Activated CD4-positive, alpha-beta memory T cell treated with anti-CD3 and anti-CD28 coated beads, Interleukin-2, amount 10 ng/mL, durations not matched to agents 7 days and 5 days (primary cell): ENCODE measurements at regions not wholly inside any gene's neighbourhood (a gene's known extent, or its start where the extent isn't known, plus 50 kb on each side); places are given as distances from the start of the nearest gene placed in this dataset.

Source experiments
- CTCF ChIA-PET: fragments of 350-600 bp; sonication (Branson Sonifier 250); formaldehyde crosslinking; loops from one replicate; lab custom pipeline; 2021; ENCODE audit warnings: antibody characterized with exemption, inconsistent platforms; lab: Charles Lee
- POLR2A ChIA-PET: fragments of 350-600 bp; sonication (Branson Sonifier 250); formaldehyde crosslinking; loops from one replicate; lab custom pipeline; 2021; ENCODE audit warnings: antibody characterized with exemption; lab: Charles Lee
- DNase-seq: peaks from one replicate; pipeline ENCODE4 v3.0.0-alpha.2; 2020
- H3K27ac Mint-ChIP-seq: one replicate; pipeline ENCODE4 v1.8.0; 2021; ENCODE audit warnings: mild to moderate bottlenecking, mixed read lengths
- H3K27me3 Mint-ChIP-seq: one replicate; pipeline ENCODE4 v1.8.0; 2021; ENCODE audit warnings: mixed read lengths
- H3K36me3 Mint-ChIP-seq: one replicate; pipeline ENCODE4 v1.8.0; 2021; ENCODE audit warnings: low read depth, mixed read lengths
- H3K4me1 Mint-ChIP-seq: one replicate; pipeline ENCODE4 v1.8.0; 2021; ENCODE audit warnings: mixed read lengths
- H3K4me3 Mint-ChIP-seq: one replicate; pipeline ENCODE4 v1.8.0; 2021; ENCODE audit warnings: mild to moderate bottlenecking, mixed read lengths
- H3K9me3 Mint-ChIP-seq: one replicate; pipeline ENCODE4 v1.8.0; 2021; ENCODE audit warnings: mixed read lengths

DNA sequence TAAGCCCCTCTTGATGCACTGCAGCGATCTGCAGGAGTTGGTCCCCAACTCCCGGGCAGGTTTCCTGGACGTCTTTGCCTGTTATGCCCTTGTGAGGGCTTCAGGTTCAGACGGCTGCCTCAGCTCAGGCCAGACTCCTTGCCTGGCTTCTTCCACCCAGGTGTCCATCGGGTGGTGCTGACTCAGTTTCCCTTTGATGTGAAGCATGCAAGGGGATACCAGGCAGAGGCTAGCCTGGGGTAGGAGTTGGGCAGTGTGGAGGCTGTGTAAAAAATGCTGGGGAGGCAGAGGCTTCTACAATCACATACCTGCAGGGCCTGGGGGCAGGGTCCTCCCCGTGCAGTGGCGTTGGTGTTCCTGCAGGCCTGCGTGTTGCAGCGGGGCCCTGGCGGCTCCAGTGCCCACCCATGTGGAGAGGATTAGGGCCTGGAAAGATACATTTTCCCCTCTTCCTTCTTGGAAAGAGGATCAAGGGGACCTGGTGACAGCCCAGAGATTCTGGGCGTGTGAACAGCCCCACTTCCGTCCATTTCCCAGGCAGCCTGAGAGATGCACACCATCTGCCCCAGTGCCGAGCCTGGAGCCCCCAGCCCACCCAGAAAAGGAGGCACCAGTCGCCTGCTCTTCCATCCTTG lies 338.3 kb downstream of the DYSF start:
- H3K9me3 Mint-ChIP-seq, result no peaks in the 10 kb centered on the region
- H3K36me3 Mint-ChIP-seq, result no peaks in the 10 kb centered on the region
- CTCF ChIA-PET, result interaction anchor here (0.7 kb wide), 1 partner anchor 1958 kb away, joined by 3 read pairs; no protein-coding TSS in a partner anchor
- no peak overlapping the region for H3K27ac Mint-ChIP-seq
- POLR2A ChIA-PET, result no interaction called here
- DNase-seq, result no peak
- no peak overlapping the region for H3K4me3 Mint-ChIP-seq
- no peaks in the 10 kb centered on the region for H3K4me1 Mint-ChIP-seq
- no peaks in the 10 kb centered on the region for H3K27me3 Mint-ChIP-seq

- CTCF ChIA-PET, result interaction anchor here (0.7 kb wide), 1 partner anchor 1959 kb away, joined by 3 read pairs; no protein-coding TSS in a partner anchor
Observed at GRCh38 chr2:71791061-71791450, 337.7 kb downstream of the DYSF start.

GRCh38 chr2:71790226-71791060 lies 337.1 kb downstream of the DYSF start:
- Mint-ChIP-seq H3K36me3 (no peaks in the 10 kb centered on the region), H3K4me1 (no peaks in the 10 kb centered on the region), H3K9me3 (no peaks in the 10 kb centered on the region), H3K4me3 (no peak overlapping the region), H3K27ac (no peak overlapping the region), H3K27me3 (no peaks in the 10 kb centered on the region)
- ChIA-PET CTCF (no interaction called here), POLR2A (no interaction called here)
- no peak for DNase-seq

More at GRCh38 chr2:71791061-71791450, 337.7 kb downstream of the DYSF start:
- POLR2A ChIA-PET, result no interaction called here
- H3K36me3 Mint-ChIP-seq, result no peaks in the 10 kb centered on the region
- no peak overlapping the region for H3K27ac Mint-ChIP-seq
- no peaks in the 10 kb centered on the region for H3K9me3 Mint-ChIP-seq
- H3K27me3 Mint-ChIP-seq, result no peaks in the 10 kb centered on the region
- no peak for DNase-seq
- no peaks in the 10 kb centered on the region for H3K4me1 Mint-ChIP-seq
- H3K4me3 Mint-ChIP-seq, result no peak overlapping the region

GRCh38 chr2:71789556-71790204 lies 336.3 kb downstream of the DYSF start:
- H3K4me1 Mint-ChIP-seq, result no peaks in the 10 kb centered on the region
- no peak overlapping the region for H3K4me3 Mint-ChIP-seq
- no peak overlapping the region for H3K27ac Mint-ChIP-seq
- no peaks in the 10 kb centered on the region for H3K9me3 Mint-ChIP-seq
- H3K27me3 Mint-ChIP-seq, result no peaks in the 10 kb centered on the region
- POLR2A ChIA-PET, result no interaction called here
- H3K36me3 Mint-ChIP-seq, result no peaks in the 10 kb centered on the region
- CTCF ChIA-PET, result no interaction called here
- no peak for DNase-seq

DNA sequence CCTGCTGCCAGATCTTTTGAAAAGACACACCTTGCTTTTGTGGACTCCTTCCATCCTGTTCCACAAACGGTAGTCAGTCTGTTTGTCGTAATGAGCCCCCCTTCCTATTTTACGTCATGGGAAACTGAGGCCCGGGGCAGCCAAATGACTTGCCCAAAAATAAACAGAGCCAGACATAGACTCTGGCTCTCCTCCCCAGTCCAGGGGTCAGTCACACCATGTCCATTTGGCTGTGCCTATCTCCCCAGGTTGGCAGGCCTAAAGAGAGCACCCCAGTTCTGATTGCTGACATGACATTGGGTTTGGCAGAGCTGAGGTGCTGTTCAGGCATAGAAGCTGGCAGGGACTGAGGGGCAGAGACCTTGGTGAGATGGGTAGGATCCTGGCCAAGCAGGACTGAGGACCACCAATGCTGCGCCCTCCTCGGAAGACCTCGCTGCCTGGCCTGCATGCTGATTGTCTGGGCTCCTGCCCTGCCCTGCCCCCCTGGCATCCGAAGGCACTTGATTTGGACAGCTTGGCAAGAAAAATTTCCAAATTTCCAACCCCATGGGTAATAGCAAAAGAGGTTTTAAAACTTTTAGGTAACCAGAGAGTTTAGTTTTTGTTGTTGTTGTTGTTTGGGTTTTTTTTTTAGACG lies 335.4 kb downstream of the DYSF start:
- POLR2A ChIA-PET, result no interaction called here
- no peak for DNase-seq
- Mint-ChIP-seq H3K9me3 (no peaks in the 10 kb centered on the region), H3K36me3 (no peaks in the 10 kb centered on the region), H3K4me3 (no peak overlapping the region), H3K27ac (no peak overlapping the region), H3K4me1 (no peaks in the 10 kb centered on the region), H3K27me3 (no peaks in the 10 kb centered on the region)
- CTCF ChIA-PET, result no interaction called here

DNA sequence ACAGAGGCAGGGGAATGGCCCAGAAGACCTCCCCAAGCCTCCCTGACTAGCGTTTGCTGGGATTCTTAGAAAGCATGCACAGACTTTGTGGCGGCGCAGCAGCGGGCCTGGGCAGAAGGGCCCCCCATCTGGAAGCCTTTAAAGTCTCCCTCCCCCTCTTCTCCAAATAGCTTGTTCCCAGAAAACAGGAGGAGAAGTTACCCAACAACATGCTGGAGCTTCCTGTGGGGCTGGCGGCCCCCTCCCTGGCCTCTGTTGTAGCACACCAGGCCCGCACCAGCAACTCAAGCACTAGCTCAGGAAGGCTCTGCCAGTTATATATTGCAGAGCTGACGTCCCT lies 334.8 kb downstream of the DYSF start:
- Mint-ChIP-seq H3K4me3 (no peak overlapping the region), H3K36me3 (no peaks in the 10 kb centered on the region), H3K4me1 (no peaks in the 10 kb centered on the region), H3K27me3 (no peaks in the 10 kb centered on the region), H3K27ac (no peak overlapping the region), H3K9me3 (no peaks in the 10 kb centered on the region)
- POLR2A ChIA-PET, result no interaction called here
- CTCF ChIA-PET, result no interaction called here
- DNase-seq, result no peak

GRCh38 chr2:71787476-71788185 lies 334.3 kb downstream of the DYSF start:
- Mint-ChIP-seq H3K27me3 (no peaks in the 10 kb centered on the region), H3K4me3 (no peak overlapping the region), H3K36me3 (no peaks in the 10 kb centered on the region), H3K9me3 (no peaks in the 10 kb centered on the region), H3K27ac (no peak overlapping the region), H3K4me1 (no peaks in the 10 kb centered on the region)
- DNase-seq, result peak; percentile 3
- ChIA-PET CTCF (no interaction called here), POLR2A (no interaction called here)

GRCh38 chr2:71787108-71787415 lies 333.7 kb downstream of the DYSF start:
- DNase-seq, result no peak
- Mint-ChIP-seq H3K36me3 (no peaks in the 10 kb centered on the region), H3K27ac (no peak overlapping the region), H3K4me1 (no peaks in the 10 kb centered on the region), H3K27me3 (no peaks in the 10 kb centered on the region), H3K4me3 (no peak overlapping the region), H3K9me3 (no peaks in the 10 kb centered on the region)
- CTCF ChIA-PET, result no interaction called here
- POLR2A ChIA-PET, result no interaction called here

DNA sequence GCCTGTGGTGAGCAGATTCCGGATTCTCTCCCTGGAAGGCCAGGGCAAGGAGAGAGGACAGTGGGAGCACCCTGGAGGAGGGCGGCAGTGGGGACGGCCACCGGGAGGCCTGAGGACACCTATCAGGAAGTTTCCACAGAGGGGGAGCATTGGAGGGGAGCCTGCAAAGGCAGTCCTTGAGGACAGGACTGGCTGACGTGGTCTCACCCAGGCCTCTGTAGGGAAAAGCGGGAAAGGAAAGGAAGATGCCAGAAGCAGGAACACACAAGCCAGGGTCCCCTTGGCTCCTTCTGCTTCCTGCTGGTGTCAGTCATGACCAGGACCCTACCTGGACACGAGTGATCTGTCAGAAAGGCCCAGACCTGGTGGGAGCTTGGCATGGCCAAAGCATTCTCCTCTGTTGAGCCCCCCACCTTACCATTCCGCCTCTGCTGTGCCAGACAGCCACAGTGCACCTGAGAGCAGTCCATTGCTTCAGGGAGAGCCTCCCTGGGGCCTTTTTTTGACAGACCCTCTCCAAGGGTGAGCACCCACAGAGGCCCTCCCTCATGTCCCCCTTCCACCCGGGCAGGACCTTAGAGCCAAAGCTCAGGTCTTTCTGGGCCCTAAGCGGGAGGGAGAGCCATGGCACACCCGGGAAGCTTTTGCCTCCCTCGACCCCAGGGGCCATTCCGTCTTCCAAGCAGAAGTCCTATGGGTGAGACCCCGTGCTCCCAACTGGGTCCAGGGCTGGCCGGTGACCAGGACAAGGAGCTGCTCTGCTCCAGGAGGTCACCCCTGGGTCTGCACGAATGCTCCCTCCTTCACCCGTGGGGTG lies 333.1 kb downstream of the DYSF start:
- no peak overlapping the region for H3K4me3 Mint-ChIP-seq
- H3K36me3 Mint-ChIP-seq, result no peaks in the 10 kb centered on the region
- no peak overlapping the region for H3K27ac Mint-ChIP-seq
- ChIA-PET POLR2A (no interaction called here), CTCF (no interaction called here)
- H3K4me1 Mint-ChIP-seq, result no peaks in the 10 kb centered on the region
- H3K27me3 Mint-ChIP-seq, result no peaks in the 10 kb centered on the region
- H3K9me3 Mint-ChIP-seq, result no peaks in the 10 kb centered on the region
- DNase-seq, result no peak

DNA sequence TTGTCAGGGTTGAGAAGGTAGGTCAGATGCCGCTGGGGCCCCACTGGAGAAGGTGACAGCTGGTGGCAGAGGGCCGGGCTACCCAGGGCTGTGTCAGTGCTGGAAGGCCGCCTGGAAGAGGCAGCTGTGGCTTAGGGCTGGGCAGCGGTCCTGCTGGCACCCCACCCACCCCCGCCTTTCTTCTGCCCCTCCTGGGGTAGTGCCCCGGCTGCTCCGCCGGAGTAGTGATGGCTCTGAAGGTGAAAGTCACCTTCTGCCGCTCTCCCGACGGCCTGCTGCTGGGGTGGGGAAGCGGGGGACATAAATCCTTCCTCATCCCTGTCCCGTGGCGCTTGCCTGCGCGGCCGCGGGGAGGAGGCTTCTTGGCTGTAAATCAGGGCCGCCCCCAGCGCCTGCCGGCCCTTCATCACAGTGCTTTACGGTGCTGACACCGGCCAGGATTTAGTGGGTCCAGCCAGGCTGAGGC lies 332.2 kb downstream of the DYSF start:
- Mint-ChIP-seq H3K36me3 (no peaks in the 10 kb centered on the region), H3K27ac (no peak overlapping the region), H3K4me1 (no peaks in the 10 kb centered on the region), H3K4me3 (no peak overlapping the region), H3K27me3 (no peaks in the 10 kb centered on the region), H3K9me3 (no peaks in the 10 kb centered on the region)
- DNase-seq, result no peak
- POLR2A ChIA-PET, result no interaction called here
- CTCF ChIA-PET, result interaction anchor here (1.1 kb wide), 1 partner anchor 12 kb away, joined by 4 read pairs; no protein-coding TSS in a partner anchor

GRCh38 chr2:71784734-71785511 lies 331.6 kb downstream of the DYSF start:
- no peaks in the 10 kb centered on the region for H3K36me3 Mint-ChIP-seq
- no peaks in the 10 kb centered on the region for H3K4me1 Mint-ChIP-seq
- no peak overlapping the region for H3K4me3 Mint-ChIP-seq
- CTCF ChIA-PET, result interaction anchor here (1.1 kb wide), 1 partner anchor 13 kb away, joined by 4 read pairs; no protein-coding TSS in a partner anchor
- no peak overlapping the region for H3K27ac Mint-ChIP-seq
- no peak for DNase-seq
- POLR2A ChIA-PET, result no interaction called here
- H3K27me3 Mint-ChIP-seq, result no peaks in the 10 kb centered on the region
- no peaks in the 10 kb centered on the region for H3K9me3 Mint-ChIP-seq
